ENCODE measurements at regions not wholly inside any gene's neighbourhood (a gene's known extent, or its start where the extent isn't known, plus 50 kb on each side); places are given as distances from the start of the nearest gene placed in this dataset.

- in situ Hi-C loops (cut with HindIII; ENCODE audit: extremely low pct_ligation_motif_present, low pct_unique_long_range_greater_than_20kb), result loop anchor here (25.0 kb wide), 1 partner anchor 519 kb away; no protein-coding TSS in a partner anchor
- ChIA-PET POLR2A (no interaction called here), CTCF (ENCODE audit: low intra/inter-chr PET ratio, low total read pairs) (no interaction called here)
- WGBS (ENCODE audit: low lambda C conversion rate), result 14% methylated on average over 2 of the region's 2 CpGs
- Histone ChIP-seq H4K20me1 (ENCODE audit: insufficient read depth, low read length) (no peaks in the 10 kb centered on the region), H2AFZ (ENCODE audit: low read length) (no peak overlapping the region), H3K79me2 (ENCODE audit: insufficient read depth, low read length) (no peaks in the 10 kb centered on the region), H3K9ac (ENCODE audit: insufficient read depth, low read depth, low read length) (no peak overlapping the region), H3K36me3 (replicated peaks in 1 of 2; ENCODE audit: control insufficient read depth in 1 of 2, insufficient read depth in 2 of 2, low read length in 2 of 2) (no peaks in the 10 kb centered on the region), H3K27me3 (ENCODE audit: control insufficient read depth in 1 of 2, insufficient read depth in 2 of 2, low read length in 2 of 2) (no peaks in the 10 kb centered on the region), H3K4me2 (ENCODE audit: low read depth, low read length) (no peak overlapping the region), H3K4me1 (ENCODE audit: insufficient read depth, low read length) (peaks cover 47% of the 10 kb centered on the region), H3K27ac (ENCODE audit: extremely low read length, insufficient read depth, low read length) (no peak overlapping the region), H3K4me3 (replicated peaks in 1 of 3; ENCODE audit: insufficient read depth in 1 of 3, low read depth in 2 of 3, low read length in 3 of 3) (no peak overlapping the region), H3K9me3 (ENCODE audit: low read length) (no peaks in the 10 kb centered on the region)
- no peak for FAIRE-seq
- no peak for TF ChIP-seq ZNF34 (CRISPR knock-in tag; IDR thresholded peaks at IDR 0.05; ENCODE audit: borderline replicate concordance)
- TF ChIP-seq SPEN (CRISPR knock-in tag; IDR thresholded peaks at IDR 0.05; ENCODE audit: low read depth), result no peak
- TF ChIP-seq CERS6 (CRISPR knock-in tag; IDR thresholded peaks at IDR 0.05), result no peak
- TF ChIP-seq REL (CRISPR knock-in tag; conservative IDR thresholded peaks at IDR 0.05), result no peak
- TF ChIP-seq SOX13 (IDR thresholded peaks at IDR 0.05), result no peak
- no peak for TF ChIP-seq SOX13 (CRISPR knock-in tag; conservative IDR thresholded peaks at IDR 0.05 in 1 of 2, IDR thresholded peaks at IDR 0.05 in 1 of 2)
- TF ChIP-seq ZBTB7A (CRISPR knock-in tag; IDR thresholded peaks at IDR 0.05), result no peak
- TF ChIP-seq MXD1 (CRISPR knock-in tag; IDR thresholded peaks at IDR 0.05), result no peak
- TF ChIP-seq DNMT3B (CRISPR knock-in tag; conservative IDR thresholded peaks at IDR 0.05), result no peak
- TF ChIP-seq PPARG (CRISPR knock-in tag; conservative IDR thresholded peaks at IDR 0.05), result no peak
- BruUV-seq (replicated peaks), result no TSS peak
- no peak for ATAC-seq
- intact Hi-C loops (cut with micrococcal nuclease; ENCODE audit: unreplicated experiment), result no loop called here
- no peak for DNase-seq (ENCODE audit: low spot score)
Observed at GRCh38 chr7:33706186-33706585, 199.2 kb upstream of the BMPER start.

All from HepG2 (cell line).